Ovary (tissue), 7 donors: ENCODE measurements at regions not wholly inside any gene's neighbourhood (a gene's known extent, or its start where the extent isn't known, plus 50 kb on each side); places are given as distances from the start of the nearest gene placed in this dataset.
"Not testable (repeated sequence)": the region's sequence is repeated elsewhere in the genome, so short reads cannot be mapped to it uniquely, and the experiment has no call there.

Source experiments
- DNase-seq, 5 donors: peaks; one replicate each; pipeline ENCODE4 v3.0.0-alpha.2; 2019 to 2020
- H3K27ac ChIP-seq, 2 donors: fragments of 200-600 bp; one replicate each; pipeline versions ENCODE4 v1.5.1 to v1.8.0; 2019 to 2022
- H3K27me3 ChIP-seq: fragments of 200-600 bp; one replicate; pipeline ENCODE4 v1.8.0; 2022
- H3K36me3 ChIP-seq: fragments of 200-600 bp; sonication (generic); one replicate; pipeline ENCODE4 v1.5.1; 2019
- H3K4me1 ChIP-seq: one replicate; pipeline ENCODE4 v1.8.1; 2013; ENCODE audit warnings: mild to moderate bottlenecking, moderate library complexity; ENCODE audit not compliant: insufficient read depth
- H3K4me3 ChIP-seq: fragments of 200-600 bp; sonication (generic); one replicate; pipeline ENCODE4 v1.5.1; 2017
- H3K9me3 ChIP-seq, 2 donors: fragments of 200-600 bp in 1 of 2; sonication (generic) in 1 of 2; one replicate each; pipeline versions ENCODE4 v1.5.1 to v1.8.1; 2013 to 2019; ENCODE audit warnings: mild to moderate bottlenecking in 1 of 2, moderate library complexity in 1 of 2
- CTCF ChIP-seq, 3 donors: fragments of 450-650 bp in 2 of 3; fragments of 200-600 bp in 1 of 3; IDR thresholded peaks; one replicate each; pipeline versions ENCODE4 v1.5.1 to v1.8.0; 2016 to 2022; ENCODE audit warnings: antibody characterized with exemption in 3 of 3, mild to moderate bottlenecking in 1 of 3
- EP300 ChIP-seq: sonication (generic); formaldehyde crosslinking; IDR thresholded peaks from one replicate; pipeline ENCODE4 v1.6.1; 2017; ENCODE audit warnings: antibody characterized with exemption
- POLR2A ChIP-seq: fragments of 450-650 bp; IDR thresholded peaks from one replicate; pipeline ENCODE4 v1.6.1; 2017; ENCODE audit warnings: antibody characterized with exemption, mild to moderate bottlenecking, moderate library complexity
- WGBS, 3 donors: extraction: QIAGEN DNeasy Blood & Tissue Kit in 1 of 3; methylation state at CpG; one replicate each; pipeline versions ENCODE4 v1.1.5 to v1.1.7; 2013 to 2017; 5-methylcytosine and 5-hydroxymethylcytosine counted together
- intact Hi-C, 4 donors: fragments of 100-400 bp; cut with DNase I; formaldehyde crosslinking; loops; one replicate each; pipeline versions ENCODE4 v1.11.0 to v1.15.1; 2022 to 2023
- donor health status: DM: no; HTN: no; CAD: no; lungs with moderate emphysema.
- donor health status: DM: no; HTN: no; CAD: no.
- donor health status: Bipolar disorder and iron deficiency.
- donor health status: DM: no; HTN: no; CAD: no.
- donor health status: DM: yes; HTN: yes; CAD: no.

- no peak for DNase-seq
- no peaks in the 10 kb centered on the region for H3K27me3 ChIP-seq
- 54 to 65% (median 64%) methylated on average over 5 of the region's 5 CpGs for WGBS, 3 donors
- TF ChIP-seq POLR2A (no peak), EP300 (no peak)
- H3K9me3 ChIP-seq: no peaks in the 10 kb centered on the region
- intact Hi-C loops: no loop called here
- no peaks in the 10 kb centered on the region for H3K36me3 ChIP-seq
- H3K4me1 ChIP-seq: no peaks in the 10 kb centered on the region
- H3K27ac ChIP-seq: no peak overlapping the region
- no peak overlapping the region for H3K4me3 ChIP-seq
Measured at GRCh38 chr12:20109676-20110075, 258.7 kb upstream of the PDE3A start.

- DNase-seq, H3K27ac ChIP-seq, intact Hi-C loops, H3K4me3 ChIP-seq, H3K36me3 ChIP-seq, H3K9me3 ChIP-seq, H3K4me1 ChIP-seq, H3K27me3 ChIP-seq: not testable (repeated sequence)
- WGBS, 3 donors: 95 to 97% (median 97%) methylated on average over 21 to 25 of the region's 25 CpGs
Measured at GRCh38 chr12:20115371-20115770, 253.0 kb upstream of the PDE3A start.

GRCh38 chr12:20119596-20120402, 248.5 kb upstream of the PDE3A start:
- Histone ChIP-seq H3K9me3 (no peaks in the 10 kb centered on the region), H3K4me1 (no peaks in the 10 kb centered on the region), H3K36me3 (no peaks in the 10 kb centered on the region), H3K4me3 (no peak overlapping the region), H3K27me3 (no peaks in the 10 kb centered on the region), H3K27ac (no peak overlapping the region)
- DNase-seq: no peak
- TF ChIP-seq CTCF (IDR thresholded peaks at IDR 0.05) (no peak), EP300 (no peak), POLR2A (no peak)
- 68 to 74% (median 72%) methylated on average over 11 of the region's 11 CpGs for WGBS, 3 donors
- intact Hi-C loops: no loop called here

- H3K27ac ChIP-seq: no peak overlapping the region
- TF ChIP-seq CTCF (IDR thresholded peaks at IDR 0.05) (no peak), POLR2A (no peak), EP300 (no peak)
- no peaks in the 10 kb centered on the region for H3K36me3 ChIP-seq
- no peak overlapping the region for H3K4me3 ChIP-seq
- no peak for DNase-seq
- no peaks in the 10 kb centered on the region for H3K9me3 ChIP-seq
- H3K4me1 ChIP-seq: no peaks in the 10 kb centered on the region
- intact Hi-C loops: no loop called here
- no peaks in the 10 kb centered on the region for H3K27me3 ChIP-seq
Measured at GRCh38 chr12:20120403-20120725, 248.0 kb upstream of the PDE3A start.

- H3K9me3 ChIP-seq: no peaks in the 10 kb centered on the region
- TF ChIP-seq EP300 (no peak), POLR2A (no peak)
- intact Hi-C loops: no loop called here
- H3K4me3 ChIP-seq: no peak overlapping the region
- H3K27me3 ChIP-seq: no peaks in the 10 kb centered on the region
- WGBS, 3 donors: 85 to 87% (median 86%) methylated on average over 4 of the region's 4 CpGs
- H3K36me3 ChIP-seq: no peaks in the 10 kb centered on the region
- H3K4me1 ChIP-seq: no peaks in the 10 kb centered on the region
- DNase-seq: no peak
- no peak overlapping the region for H3K27ac ChIP-seq
Measured at GRCh38 chr12:20122274-20122673, 246.1 kb upstream of the PDE3A start.

- Histone ChIP-seq H3K9me3 (no peaks in the 10 kb centered on the region), H3K36me3 (no peaks in the 10 kb centered on the region), H3K4me3 (no peak overlapping the region), H3K4me1 (no peaks in the 10 kb centered on the region), H3K27ac (no peak overlapping the region), H3K27me3 (no peaks in the 10 kb centered on the region)
- TF ChIP-seq EP300 (no peak), CTCF (IDR thresholded peaks at IDR 0.05) (no peak), POLR2A (no peak)
- DNase-seq: no peak
- 94 to 96% (median 96%) methylated on average over 4 of the region's 4 CpGs for WGBS, 3 donors
- intact Hi-C loops: no loop called here
Measured at GRCh38 chr12:20123465-20123864, 244.9 kb upstream of the PDE3A start.
